NCI-H1417 treated with DMSO at 0.1 percent for 48 hours (cell line): ENCODE measurements at regions not wholly inside any gene's neighbourhood (a gene's known extent, or its start where the extent isn't known, plus 50 kb on each side); places are given as distances from the start of the nearest gene placed in this dataset.
"Not testable (repeated sequence)": the region's sequence is repeated elsewhere in the genome, so short reads cannot be mapped to it uniquely, and the experiment has no call there.

Experiments used
- DNase-seq: peaks from one replicate; lab custom pipeline; 2025; lab: John Stamatoyannopoulos, UW

- DNase-seq: no peak
Measured at GRCh38 chr6:56745081-56745480, 102.4 kb upstream of the DST start.

GRCh38 chr6:56744528-56744927 is 101.8 kb upstream of the DST start:
- no peak for DNase-seq

GRCh38 chr6:56742122-56742791 is 99.6 kb upstream of the DST start:
- no peak for DNase-seq

GRCh38 chr6:56741472-56741871 is 98.8 kb upstream of the DST start:
- DNase-seq: no peak

- DNase-seq: no peak
Measured at GRCh38 chr6:56739836-56740815, 97.4 kb upstream of the DST start.

- no peak for DNase-seq
Measured at GRCh38 chr6:56736804-56737203, 94.1 kb upstream of the DST start.

- no peak for DNase-seq
Measured at GRCh38 chr6:56734335-56734734, 91.6 kb upstream of the DST start.

GRCh38 chr6:56733211-56733697 is 90.6 kb upstream of the DST start:
- DNase-seq: no peak

- DNase-seq: no peak
Measured at GRCh38 chr6:56732517-56732916, 89.8 kb upstream of the DST start.

GRCh38 chr6:56730663-56731529 is 88.2 kb upstream of the DST start:
- DNase-seq: no peak

- no peak for DNase-seq
Measured at GRCh38 chr6:56729719-56730118, 87.0 kb upstream of the DST start.

- DNase-seq: not testable (repeated sequence)
Measured at GRCh38 chr6:56729166-56729565, 86.5 kb upstream of the DST start.

- DNase-seq: no peak
Measured at GRCh38 chr6:56727097-56727850, 84.6 kb upstream of the DST start.

- DNase-seq: no peak
Measured at GRCh38 chr6:56725254-56725653, 82.6 kb upstream of the DST start.

- no peak for DNase-seq
Measured at GRCh38 chr6:56724455-56724854, 81.8 kb upstream of the DST start.

- DNase-seq: no peak
Measured at GRCh38 chr6:56720882-56721281, 78.2 kb upstream of the DST start.

- DNase-seq: not testable (repeated sequence)
Measured at GRCh38 chr6:56720202-56720601, 77.5 kb upstream of the DST start.

- DNase-seq: not testable (repeated sequence)
Measured at GRCh38 chr6:56719315-56720058, 76.8 kb upstream of the DST start.

GRCh38 chr6:56718236-56718635 is 75.5 kb upstream of the DST start:
- DNase-seq: no peak

- no peak for DNase-seq
Measured at GRCh38 chr6:56716229-56716628, 73.5 kb upstream of the DST start.

- no peak for DNase-seq
Measured at GRCh38 chr6:56715741-56716140, 73.1 kb upstream of the DST start.
